Uterus (tissue), 3 donors: ENCODE measurements at regions not wholly inside any gene's neighbourhood (a gene's known extent, or its start where the extent isn't known, plus 50 kb on each side); places are given as distances from the start of the nearest gene placed in this dataset.
"Not testable (repeated sequence)": the region's sequence is repeated elsewhere in the genome, so short reads cannot be mapped to it uniquely, and the experiment has no call there.

ENCODE experiments used
- DNase-seq, 2 donors: peaks; one replicate each; pipeline ENCODE4 v3.0.0-alpha.2; 2019 to 2020
- H3K27ac ChIP-seq, 2 donors: fragments of 200-600 bp; sonication (generic); 1 replicate in 1 of 2; 2 replicates in 1 of 2; pipeline ENCODE4 v1.5.1; 2016 to 2018
- H3K27me3 ChIP-seq, 2 donors: fragments of 200-600 bp; sonication (generic); one replicate each; pipeline ENCODE4 v1.5.1; 2018 to 2019; ENCODE audit warnings: control low read depth in 1 of 2
- H3K36me3 ChIP-seq, 2 donors: fragments of 200-600 bp; sonication (generic); one replicate each; pipeline ENCODE4 v1.5.1; 2019; ENCODE audit warnings: control low read depth in 1 of 2
- H3K4me1 ChIP-seq, 2 donors: fragments of 200-600 bp; sonication (generic); one replicate each; pipeline ENCODE4 v1.5.1; 2018 to 2019; ENCODE audit warnings: control low read depth in 1 of 2
- H3K4me3 ChIP-seq, 2 donors: fragments of 200-600 bp; sonication (generic); 1 replicate in 1 of 2; 2 replicates in 1 of 2; pipeline ENCODE4 v1.5.1; 2018 to 2019; ENCODE audit warnings: mild to moderate bottlenecking in 1 of 2
- H3K9me3 ChIP-seq, 2 donors: fragments of 200-600 bp; sonication (generic); one replicate each; pipeline ENCODE4 v1.5.1; 2019; ENCODE audit warnings: control low read depth in 1 of 2
- POLR2A ChIP-seq, 2 donors: fragments of 450-650 bp; IDR thresholded peaks; one replicate each; pipeline ENCODE4 v1.6.1; 2016; ENCODE audit warnings: antibody characterized with exemption in 2 of 2, mild to moderate bottlenecking in 1 of 2, moderate library complexity in 1 of 2
- intact Hi-C: fragments of 100-400 bp; cut with DNase I; formaldehyde crosslinking; loops from one replicate; pipeline ENCODE4 v1.15.1; 2023; ENCODE audit warnings: low total_unique reads
- TF ChIP-seq, protein P1 (sequence below), 4 experiments: fragments of 200-600 bp in 2 of 4; fragments of 450-650 bp in 2 of 4; sonication (generic) in 2 of 4; IDR thresholded peaks; one replicate each; pipeline ENCODE4 v1.5.1; 2016 to 2019; ENCODE audit warnings: antibody characterized with exemption in 4 of 4, mild to moderate bottlenecking in 2 of 4, moderate library complexity in 1 of 4
- donor health status: DM: yes; HTN: yes; CAD: no.

GRCh38 chr4:26206999-26207398 is 113.8 kb upstream of the RBPJ start:
- Histone ChIP-seq H3K4me3 (no peak overlapping the region), H3K9me3 (no peaks in the 10 kb centered on the region), H3K36me3 (no peaks in the 10 kb centered on the region), H3K27me3 (no peaks in the 10 kb centered on the region), H3K27ac (peak overlapping the region; percentile 51 to 67), H3K4me1 (peaks cover 4 to 5% of the 10 kb centered on the region in 2 donors)
- no peak for DNase-seq
- intact Hi-C loops: no loop called here
- TF ChIP-seq POLR2A (IDR thresholded peaks at IDR 0.05): no peak
- TF ChIP-seq, protein P1, sequence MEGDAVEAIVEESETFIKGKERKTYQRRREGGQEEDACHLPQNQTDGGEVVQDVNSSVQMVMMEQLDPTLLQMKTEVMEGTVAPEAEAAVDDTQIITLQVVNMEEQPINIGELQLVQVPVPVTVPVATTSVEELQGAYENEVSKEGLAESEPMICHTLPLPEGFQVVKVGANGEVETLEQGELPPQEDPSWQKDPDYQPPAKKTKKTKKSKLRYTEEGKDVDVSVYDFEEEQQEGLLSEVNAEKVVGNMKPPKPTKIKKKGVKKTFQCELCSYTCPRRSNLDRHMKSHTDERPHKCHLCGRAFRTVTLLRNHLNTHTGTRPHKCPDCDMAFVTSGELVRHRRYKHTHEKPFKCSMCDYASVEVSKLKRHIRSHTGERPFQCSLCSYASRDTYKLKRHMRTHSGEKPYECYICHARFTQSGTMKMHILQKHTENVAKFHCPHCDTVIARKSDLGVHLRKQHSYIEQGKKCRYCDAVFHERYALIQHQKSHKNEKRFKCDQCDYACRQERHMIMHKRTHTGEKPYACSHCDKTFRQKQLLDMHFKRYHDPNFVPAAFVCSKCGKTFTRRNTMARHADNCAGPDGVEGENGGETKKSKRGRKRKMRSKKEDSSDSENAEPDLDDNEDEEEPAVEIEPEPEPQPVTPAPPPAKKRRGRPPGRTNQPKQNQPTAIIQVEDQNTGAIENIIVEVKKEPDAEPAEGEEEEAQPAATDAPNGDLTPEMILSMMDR (IDR thresholded peaks at IDR 0.05): no peak

- no peak for DNase-seq
- H3K36me3 ChIP-seq: no peaks in the 10 kb centered on the region
- peaks cover 4 to 5% of the 10 kb centered on the region in 2 donors for H3K4me1 ChIP-seq
- no peaks in the 10 kb centered on the region for H3K27me3 ChIP-seq
- no peak overlapping the region for H3K4me3 ChIP-seq
- H3K27ac ChIP-seq: no peak overlapping the region
- H3K9me3 ChIP-seq: no peaks in the 10 kb centered on the region
- TF ChIP-seq POLR2A (IDR thresholded peaks at IDR 0.05): no peak
- TF ChIP-seq, protein P1 (IDR thresholded peaks at IDR 0.05): no peak
- intact Hi-C loops: no loop called here
Observed at GRCh38 chr4:26207631-26208030, 113.2 kb upstream of the RBPJ start.

- no peak for DNase-seq
- intact Hi-C loops: no loop called here
- Histone ChIP-seq H3K27me3 (no peaks in the 10 kb centered on the region), H3K27ac (no peak overlapping the region), H3K4me3 (no peak overlapping the region), H3K9me3 (no peaks in the 10 kb centered on the region), H3K4me1 (peaks cover 4 to 5% of the 10 kb centered on the region in 2 donors), H3K36me3 (no peaks in the 10 kb centered on the region)
- TF ChIP-seq, protein P1 (IDR thresholded peaks at IDR 0.05): no peak
- no peak for TF ChIP-seq POLR2A (IDR thresholded peaks at IDR 0.05)
Observed at GRCh38 chr4:26208237-26208994, 112.4 kb upstream of the RBPJ start.

GRCh38 chr4:26209378-26209777 is 111.4 kb upstream of the RBPJ start:
- H3K27me3 ChIP-seq, H3K27ac ChIP-seq, intact Hi-C loops: not testable (repeated sequence)

DNA sequence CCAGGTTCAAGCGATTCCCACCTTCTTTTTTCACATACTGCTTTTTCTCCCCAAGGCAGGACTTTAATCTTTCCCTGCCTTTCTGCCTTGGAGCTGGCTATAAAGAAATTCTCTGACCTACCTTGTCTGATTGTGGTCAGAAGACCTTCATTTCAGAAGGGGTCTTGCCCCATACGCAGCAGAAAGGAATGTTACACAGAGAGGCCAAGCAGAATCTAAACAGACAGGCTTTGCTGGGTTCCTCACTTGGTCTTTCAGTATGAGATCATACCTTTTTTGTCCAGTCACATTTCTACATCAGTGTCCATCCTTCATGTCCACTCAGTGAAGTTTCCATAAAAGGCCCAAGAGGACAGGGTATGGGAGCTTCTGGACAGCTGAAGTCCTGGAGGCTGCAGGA is 108.3 kb upstream of the RBPJ start:
- H3K9me3 ChIP-seq: no peaks in the 10 kb centered on the region
- no peak overlapping the region for H3K4me3 ChIP-seq
- H3K27ac ChIP-seq: no peak overlapping the region
- intact Hi-C loops: no loop called here
- no peak for DNase-seq
- no peaks in the 10 kb centered on the region for H3K36me3 ChIP-seq
- no peaks in the 10 kb centered on the region for H3K27me3 ChIP-seq
- H3K4me1 ChIP-seq: no peaks in the 10 kb centered on the region
- TF ChIP-seq, protein P1 (IDR thresholded peaks at IDR 0.05): no peak
- TF ChIP-seq POLR2A (IDR thresholded peaks at IDR 0.05): no peak

More at GRCh38 chr4:26209378-26209777, 111.4 kb upstream of the RBPJ start:
- H3K4me3 ChIP-seq, H3K4me1 ChIP-seq, H3K36me3 ChIP-seq, H3K9me3 ChIP-seq, DNase-seq: not testable (repeated sequence)
